HG03103 (cell line): ENCODE measurements at regions not wholly inside any gene's neighbourhood (a gene's known extent, or its start where the extent isn't known, plus 50 kb on each side); places are given as distances from the start of the nearest gene placed in this dataset.
"Not testable (repeated sequence)": the region's sequence is repeated elsewhere in the genome, so short reads cannot be mapped to it uniquely, and the experiment has no call there.

Source experiments
- ATAC-seq: cut with Tn5 transposase; IDR thresholded peaks from one replicate; pipeline ENCODE4 v1.9.1; 2021; ENCODE audit warnings: low read depth; ENCODE audit not compliant: unreplicated experiment

GRCh38 chr3:40876496-40876895 is 322.8 kb upstream of the CTNNB1 start:
- no peak for ATAC-seq

GRCh38 chr3:40877631-40878463 is 321.5 kb upstream of the CTNNB1 start:
- no peak for ATAC-seq

GRCh38 chr3:40878464-40878905 is 320.8 kb upstream of the CTNNB1 start:
- ATAC-seq: no peak

- no peak for ATAC-seq
Observed at GRCh38 chr3:40885430-40885829, 313.9 kb upstream of the CTNNB1 start.

GRCh38 chr3:40886660-40887425 is 312.5 kb upstream of the CTNNB1 start:
- ATAC-seq: no peak

GRCh38 chr3:40891186-40891585 is 308.1 kb upstream of the CTNNB1 start:
- no peak for ATAC-seq

- no peak for ATAC-seq
Observed at GRCh38 chr3:40895109-40895508, 304.2 kb upstream of the CTNNB1 start.

- no peak for ATAC-seq
Observed at GRCh38 chr3:40899286-40899712, 300.0 kb upstream of the CTNNB1 start.

- ATAC-seq: no peak
Observed at GRCh38 chr3:40901298-40901697, 298.0 kb upstream of the CTNNB1 start.

GRCh38 chr3:40901796-40902195 is 297.5 kb upstream of the CTNNB1 start:
- no peak for ATAC-seq

- ATAC-seq: not testable (repeated sequence)
Observed at GRCh38 chr3:40907907-40908465, 291.3 kb upstream of the CTNNB1 start.

- no peak for ATAC-seq
Observed at GRCh38 chr3:40908612-40909011, 290.7 kb upstream of the CTNNB1 start.

GRCh38 chr3:40911264-40911663 is 288.0 kb upstream of the CTNNB1 start:
- no peak for ATAC-seq

GRCh38 chr3:40911928-40912327 is 287.4 kb upstream of the CTNNB1 start:
- ATAC-seq: no peak

GRCh38 chr3:40912461-40912860 is 286.8 kb upstream of the CTNNB1 start:
- ATAC-seq: no peak

GRCh38 chr3:40913192-40913591 is 286.1 kb upstream of the CTNNB1 start:
- ATAC-seq: no peak

- ATAC-seq: no peak
Observed at GRCh38 chr3:40913641-40914040, 285.7 kb upstream of the CTNNB1 start.

GRCh38 chr3:40914475-40914874 is 284.8 kb upstream of the CTNNB1 start:
- no peak for ATAC-seq

- no peak for ATAC-seq
Observed at GRCh38 chr3:40915346-40915865, 283.9 kb upstream of the CTNNB1 start.

- no peak for ATAC-seq
Observed at GRCh38 chr3:40920041-40920440, 279.3 kb upstream of the CTNNB1 start.

- ATAC-seq: no peak
Observed at GRCh38 chr3:40921251-40921650, 278.1 kb upstream of the CTNNB1 start.
